ENCODE measurements at regions not wholly inside any gene's neighbourhood (a gene's known extent, or its start where the extent isn't known, plus 50 kb on each side); places are given as distances from the start of the nearest gene placed in this dataset.

DNA sequence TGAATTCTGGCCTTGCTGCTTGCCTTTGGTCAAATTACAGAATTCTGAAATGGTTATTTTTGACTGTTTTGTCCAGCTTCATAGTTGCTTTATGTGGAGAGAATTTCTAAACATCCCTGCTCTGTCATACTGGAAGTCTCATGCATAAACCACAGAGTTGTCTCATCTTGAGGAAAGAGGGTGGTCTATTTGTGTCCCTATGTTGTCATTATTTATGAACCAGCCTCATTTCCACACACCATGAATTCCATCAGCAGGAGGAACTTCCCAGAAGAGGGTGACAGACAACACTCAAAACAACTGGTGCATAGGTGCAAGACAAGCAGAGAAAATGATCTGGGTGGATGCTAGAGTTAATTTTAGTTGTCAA is 525.8 kb upstream of the GOT2 start:
- Mint-ChIP-seq H3K36me3 (no peaks in the 10 kb centered on the region), H3K4me3 (peak overlapping the region; percentile 25 to 52 (median 39)), H3K27ac (no peak overlapping the region), H3K4me1 (peaks cover 17 to 33% of the 10 kb centered on the region in 2 donors), H3K27me3 (ENCODE audit: low read depth in 3 of 3) (peaks cover 0 to 13% (median 9%) of the 10 kb centered on the region in 3 donors), H3K9me3 (peaks cover 0 to 1% (median 0%) of the 10 kb centered on the region in 6 donors)
- no peak for DNase-seq

DNA sequence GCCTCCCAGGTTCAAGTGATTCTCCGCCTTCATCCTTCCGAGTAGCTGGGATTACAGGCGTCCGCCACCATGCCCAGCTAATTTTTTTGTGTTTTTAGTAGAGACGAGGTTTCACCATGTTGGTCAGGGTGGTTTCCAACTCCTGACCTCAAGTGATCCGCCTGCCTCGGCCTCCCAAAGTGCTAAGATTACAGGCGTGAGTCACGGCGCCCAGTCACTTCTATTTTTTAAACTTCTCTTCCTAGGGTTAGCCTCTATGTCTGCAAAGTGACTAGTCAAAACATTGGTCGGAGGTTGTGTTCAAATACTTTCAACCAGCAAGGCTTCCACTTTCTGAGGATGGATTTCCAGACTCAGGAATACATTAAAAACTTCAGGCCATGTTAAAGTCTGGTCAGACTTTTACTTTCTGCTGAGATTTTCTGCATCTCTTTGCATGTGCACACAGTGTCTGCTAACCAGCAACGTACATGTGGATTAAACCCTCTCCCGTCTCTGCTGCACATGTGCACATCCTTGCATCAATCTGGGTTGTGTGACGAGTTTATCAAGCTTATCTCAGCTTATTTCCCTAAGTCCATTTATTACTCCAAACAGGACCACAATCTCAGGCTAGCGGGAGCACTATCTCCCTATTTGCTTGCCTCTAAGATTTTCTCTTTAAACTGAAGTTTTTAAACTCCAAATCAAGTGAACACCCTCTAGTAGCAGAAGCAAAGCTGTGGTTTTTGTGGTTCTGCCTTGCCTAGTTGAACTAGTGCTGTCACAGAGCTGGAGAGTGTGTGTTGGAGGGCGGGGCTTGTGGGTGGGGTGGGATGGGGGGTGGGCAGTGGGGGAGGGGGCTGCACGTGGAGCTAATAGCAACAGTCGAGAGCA is 525.2 kb upstream of the GOT2 start:
- Mint-ChIP-seq H3K4me3 (peak overlapping the region; percentile 66 to 82 (median 78)), H3K4me1 (peaks cover 17 to 33% of the 10 kb centered on the region in 2 donors), H3K36me3 (no peaks in the 10 kb centered on the region), H3K9me3 (peaks cover 0 to 1% (median 0%) of the 10 kb centered on the region in 6 donors), H3K27ac (peak overlapping the region; percentile 25 to 86 (median 58)), H3K27me3 (ENCODE audit: low read depth in 3 of 3) (peaks cover 0 to 13% (median 9%) of the 10 kb centered on the region in 3 donors)
- peak; percentile 20 to 46 (median 34) for DNase-seq

DNA sequence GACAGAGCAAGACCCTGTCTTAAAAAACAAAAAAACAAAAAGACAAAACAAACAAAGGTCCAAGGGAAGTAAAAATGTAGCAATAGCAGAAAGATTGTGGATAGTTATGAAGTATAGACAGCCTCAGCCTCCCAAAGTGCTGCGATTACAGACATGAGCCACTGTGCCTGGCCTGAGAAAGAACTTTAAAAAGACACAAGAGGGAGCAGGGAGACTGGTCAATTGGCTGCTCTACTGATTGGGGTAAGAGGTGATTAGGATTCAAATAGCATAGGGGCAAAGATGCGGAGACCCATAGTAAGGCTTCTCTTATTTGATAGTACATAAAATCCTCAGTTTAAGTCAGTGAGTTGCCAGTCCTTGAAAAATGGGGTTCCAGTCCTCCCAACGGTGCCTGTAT is 518.2 kb upstream of the GOT2 start:
- Mint-ChIP-seq H3K4me3 (no peak overlapping the region), H3K27me3 (ENCODE audit: low read depth in 3 of 3) (peaks cover 0 to 2% (median 1%) of the 10 kb centered on the region in 3 donors), H3K9me3 (peaks cover 0 to 4% (median 0%) of the 10 kb centered on the region in 6 donors), H3K4me1 (peaks cover 0 to 2% of the 10 kb centered on the region in 2 donors), H3K36me3 (no peaks in the 10 kb centered on the region), H3K27ac (no peak overlapping the region)
- no peak for DNase-seq

DNA sequence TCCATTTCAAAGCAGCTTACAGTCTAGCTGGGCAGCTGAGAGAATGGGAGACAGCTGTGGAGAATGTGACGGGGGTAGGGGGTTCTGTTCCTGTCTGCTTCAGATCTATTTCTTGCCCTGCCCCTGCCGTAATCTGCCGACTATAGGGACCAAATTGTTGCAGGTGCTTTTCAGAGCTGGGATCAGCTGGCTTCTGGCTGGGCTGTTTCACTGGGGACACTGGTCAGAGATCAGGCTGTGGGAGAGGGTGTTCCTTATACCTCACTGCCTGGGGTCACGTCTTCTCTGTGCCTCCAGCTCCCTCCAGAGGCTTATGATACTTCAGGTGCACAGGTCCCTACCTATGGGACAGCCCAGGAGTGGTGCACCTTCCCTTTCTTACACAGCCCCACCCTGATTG is 514.9 kb upstream of the GOT2 start:
- H3K9me3 Mint-ChIP-seq = peaks cover 0 to 4% (median 0%) of the 10 kb centered on the region in 6 donors
- DNase-seq = no peak
- H3K36me3 Mint-ChIP-seq = no peaks in the 10 kb centered on the region
- H3K27ac Mint-ChIP-seq = no peak overlapping the region
- no peak overlapping the region for H3K4me3 Mint-ChIP-seq
- H3K4me1 Mint-ChIP-seq = no peaks in the 10 kb centered on the region
- peaks cover 0 to 1% (median 0%) of the 10 kb centered on the region in 3 donors for H3K27me3 Mint-ChIP-seq (ENCODE audit: low read depth in 3 of 3)

DNA sequence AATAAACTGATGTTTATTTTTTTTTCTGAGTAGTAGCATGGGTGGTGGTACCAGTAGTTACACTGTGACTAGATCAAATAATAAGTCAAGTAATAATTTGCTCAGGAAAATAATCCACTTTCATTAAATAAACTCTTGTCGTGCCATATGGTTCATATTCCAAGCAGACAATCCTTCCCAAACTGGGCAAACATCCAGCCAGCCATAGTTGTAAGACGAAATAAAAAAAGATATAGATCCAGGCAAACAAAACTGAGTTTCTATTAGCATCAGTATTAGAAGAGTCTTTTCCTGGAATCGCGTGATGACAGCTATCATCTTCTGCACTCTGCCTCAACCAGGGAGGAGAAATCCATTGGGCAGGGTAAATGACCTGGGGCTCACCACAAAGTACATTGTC is 508.4 kb upstream of the GOT2 start:
- no peaks in the 10 kb centered on the region for H3K36me3 Mint-ChIP-seq
- peaks cover 0 to 4% (median 0%) of the 10 kb centered on the region in 3 donors for H3K27me3 Mint-ChIP-seq (ENCODE audit: low read depth in 3 of 3)
- peaks cover 0 to 5% (median 1%) of the 10 kb centered on the region in 6 donors for H3K9me3 Mint-ChIP-seq

GRCh38 chr16:59238246-59238645 is 504.1 kb upstream of the GOT2 start:
- H3K4me3 Mint-ChIP-seq = no peak overlapping the region
- no peaks in the 10 kb centered on the region for H3K36me3 Mint-ChIP-seq
- no peak overlapping the region for H3K27ac Mint-ChIP-seq
- peaks cover 0 to 5% (median 2%) of the 10 kb centered on the region in 6 donors for H3K9me3 Mint-ChIP-seq
- peaks cover 0 to 6% (median 0%) of the 10 kb centered on the region in 3 donors for H3K27me3 Mint-ChIP-seq (ENCODE audit: low read depth in 3 of 3)
- DNase-seq = no peak
- H3K4me1 Mint-ChIP-seq = no peaks in the 10 kb centered on the region

More for the DNA sequence above, 508.4 kb upstream of the GOT2 start:
- Mint-ChIP-seq H3K4me1 (no peaks in the 10 kb centered on the region), H3K4me3 (no peak overlapping the region), H3K27ac (no peak overlapping the region)
- no peak for DNase-seq

GRCh38 chr16:59236804-59237458 is 502.8 kb upstream of the GOT2 start:
- no peaks in the 10 kb centered on the region for H3K4me1 Mint-ChIP-seq
- no peak overlapping the region for H3K27ac Mint-ChIP-seq
- H3K4me3 Mint-ChIP-seq = no peak overlapping the region
- no peak for DNase-seq
- H3K9me3 Mint-ChIP-seq = peaks cover 0 to 4% (median 2%) of the 10 kb centered on the region in 6 donors
- no peaks in the 10 kb centered on the region for H3K36me3 Mint-ChIP-seq
- peaks cover 0 to 7% (median 0%) of the 10 kb centered on the region in 3 donors for H3K27me3 Mint-ChIP-seq (ENCODE audit: low read depth in 3 of 3)

DNA sequence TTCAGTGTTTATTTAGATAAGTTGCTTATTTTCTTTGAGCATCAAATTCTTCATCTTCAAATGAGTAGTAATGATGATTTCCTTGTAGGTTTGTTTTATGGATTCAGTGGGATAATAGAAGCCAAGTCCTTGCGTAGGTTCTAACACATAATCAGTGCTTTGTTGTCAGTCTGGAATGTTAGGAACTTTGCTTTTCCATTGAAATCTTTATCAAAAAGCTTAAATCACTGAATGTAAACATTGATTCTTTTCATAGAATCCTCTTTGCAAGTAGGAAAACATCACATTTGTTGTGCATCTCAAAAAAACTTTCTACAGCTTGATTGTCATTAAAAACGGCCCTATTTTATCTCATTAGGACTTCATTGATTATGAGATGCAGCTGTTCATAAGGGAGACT is 490.3 kb upstream of the GOT2 start:
- Mint-ChIP-seq H3K27me3 (ENCODE audit: low read depth in 3 of 3) (peaks cover 0 to 3% (median 0%) of the 10 kb centered on the region in 3 donors), H3K27ac (no peak overlapping the region), H3K4me3 (no peak overlapping the region), H3K4me1 (no peaks in the 10 kb centered on the region), H3K36me3 (no peaks in the 10 kb centered on the region), H3K9me3 (peaks cover 0 to 8% (median 3%) of the 10 kb centered on the region in 6 donors)
- DNase-seq = no peak

- Mint-ChIP-seq H3K27me3 (ENCODE audit: low read depth in 3 of 3) (peaks cover 0 to 1% (median 1%) of the 10 kb centered on the region in 3 donors), H3K36me3 (no peaks in the 10 kb centered on the region), H3K4me3 (no peak overlapping the region), H3K27ac (no peak overlapping the region), H3K4me1 (no peaks in the 10 kb centered on the region), H3K9me3 (peaks cover 0 to 5% (median 3%) of the 10 kb centered on the region in 6 donors)
- no peak for DNase-seq
Measured at GRCh38 chr16:59220011-59220410, 485.9 kb upstream of the GOT2 start.

- peaks cover 0 to 3% (median 1%) of the 10 kb centered on the region in 3 donors for H3K27me3 Mint-ChIP-seq (ENCODE audit: low read depth in 3 of 3)
Measured at GRCh38 chr16:59216291-59216690, 482.2 kb upstream of the GOT2 start.

GRCh38 chr16:59214455-59214854 is 480.3 kb upstream of the GOT2 start:
- Mint-ChIP-seq H3K9me3 (peaks cover 0 to 5% (median under 1%) of the 10 kb centered on the region in 6 donors), H3K36me3 (no peaks in the 10 kb centered on the region), H3K4me1 (no peaks in the 10 kb centered on the region), H3K4me3 (no peak overlapping the region), H3K27ac (no peak overlapping the region), H3K27me3 (ENCODE audit: low read depth in 3 of 3) (peaks cover 0 to 3% (median 1%) of the 10 kb centered on the region in 3 donors)
- DNase-seq = no peak

More at GRCh38 chr16:59216291-59216690, 482.2 kb upstream of the GOT2 start:
- no peak overlapping the region for H3K4me3 Mint-ChIP-seq
- no peak overlapping the region for H3K27ac Mint-ChIP-seq
- H3K36me3 Mint-ChIP-seq = no peaks in the 10 kb centered on the region
- peaks cover 0 to 5% (median 2%) of the 10 kb centered on the region in 6 donors for H3K9me3 Mint-ChIP-seq
- no peak for DNase-seq
- no peaks in the 10 kb centered on the region for H3K4me1 Mint-ChIP-seq

- Mint-ChIP-seq H3K27me3 (ENCODE audit: low read depth in 3 of 3) (peaks cover 0 to 3% (median 1%) of the 10 kb centered on the region in 3 donors), H3K27ac (no peak overlapping the region), H3K9me3 (peaks cover 0 to 5% (median under 1%) of the 10 kb centered on the region in 6 donors), H3K36me3 (no peaks in the 10 kb centered on the region), H3K4me1 (no peaks in the 10 kb centered on the region), H3K4me3 (no peak overlapping the region)
- DNase-seq = no peak
Measured at GRCh38 chr16:59213952-59214351, 479.8 kb upstream of the GOT2 start.

- Mint-ChIP-seq H3K4me1 (no peaks in the 10 kb centered on the region), H3K27ac (no peak overlapping the region), H3K36me3 (no peaks in the 10 kb centered on the region), H3K9me3 (peaks cover 0 to 2% (median 0%) of the 10 kb centered on the region in 6 donors), H3K27me3 (ENCODE audit: low read depth in 3 of 3) (peaks cover 0 to 4% (median 3%) of the 10 kb centered on the region in 3 donors), H3K4me3 (no peak overlapping the region)
- no peak for DNase-seq
Measured at GRCh38 chr16:59212492-59213024, 478.4 kb upstream of the GOT2 start.
